GM18519 (cell line): ENCODE measurements at regions not wholly inside any gene's neighbourhood (a gene's known extent, or its start where the extent isn't known, plus 50 kb on each side); places are given as distances from the start of the nearest gene placed in this dataset.

ENCODE experiments used
- ATAC-seq: cut with Tn5 transposase; IDR thresholded peaks from one replicate; pipeline ENCODE4 v1.9.1; 2021; ENCODE audit warnings: mild to moderate bottlenecking, moderate library complexity; ENCODE audit not compliant: unreplicated experiment, low FRiP score

GRCh38 chr3:23644099-23644498 lies 161.7 kb upstream of the UBE2E1 start:
- ATAC-seq: no peak

- no peak for ATAC-seq
Observed at GRCh38 chr3:23644676-23645075, 161.1 kb upstream of the UBE2E1 start.

DNA sequence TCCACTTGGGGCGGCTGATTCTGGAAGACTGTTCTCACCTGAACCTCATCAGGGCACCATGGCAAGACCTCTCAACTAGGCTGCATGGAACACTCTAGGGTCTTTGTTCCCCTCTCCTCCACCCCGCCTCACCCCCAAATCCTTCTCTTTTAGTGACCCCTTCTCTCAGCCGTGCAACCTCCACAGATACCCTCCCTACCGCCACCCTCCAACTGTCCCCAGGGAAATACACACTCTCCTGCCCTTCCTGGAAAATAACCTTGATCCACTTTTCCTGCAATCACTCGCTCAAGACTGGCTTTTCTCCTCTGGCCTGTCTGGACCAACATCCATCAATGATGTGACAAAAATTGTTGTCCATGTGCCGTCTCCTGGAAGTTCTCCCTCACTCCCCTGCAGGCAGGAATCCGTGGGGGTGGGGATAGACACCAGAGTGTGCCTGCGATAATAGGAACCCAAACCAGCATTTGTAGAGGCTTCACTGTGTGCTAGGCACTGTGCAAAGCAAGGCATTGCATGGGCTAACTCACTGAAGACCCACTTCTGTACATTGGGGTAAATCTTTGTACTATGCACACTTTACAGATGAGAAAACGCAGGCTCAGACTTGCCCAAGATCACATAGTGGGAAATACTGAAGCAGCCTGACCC lies 160.1 kb upstream of the UBE2E1 start:
- ATAC-seq: no peak

- ATAC-seq: no peak
Observed at GRCh38 chr3:23646184-23646920, 159.4 kb upstream of the UBE2E1 start.

GRCh38 chr3:23647706-23648258 lies 158.0 kb upstream of the UBE2E1 start:
- ATAC-seq: no peak

DNA sequence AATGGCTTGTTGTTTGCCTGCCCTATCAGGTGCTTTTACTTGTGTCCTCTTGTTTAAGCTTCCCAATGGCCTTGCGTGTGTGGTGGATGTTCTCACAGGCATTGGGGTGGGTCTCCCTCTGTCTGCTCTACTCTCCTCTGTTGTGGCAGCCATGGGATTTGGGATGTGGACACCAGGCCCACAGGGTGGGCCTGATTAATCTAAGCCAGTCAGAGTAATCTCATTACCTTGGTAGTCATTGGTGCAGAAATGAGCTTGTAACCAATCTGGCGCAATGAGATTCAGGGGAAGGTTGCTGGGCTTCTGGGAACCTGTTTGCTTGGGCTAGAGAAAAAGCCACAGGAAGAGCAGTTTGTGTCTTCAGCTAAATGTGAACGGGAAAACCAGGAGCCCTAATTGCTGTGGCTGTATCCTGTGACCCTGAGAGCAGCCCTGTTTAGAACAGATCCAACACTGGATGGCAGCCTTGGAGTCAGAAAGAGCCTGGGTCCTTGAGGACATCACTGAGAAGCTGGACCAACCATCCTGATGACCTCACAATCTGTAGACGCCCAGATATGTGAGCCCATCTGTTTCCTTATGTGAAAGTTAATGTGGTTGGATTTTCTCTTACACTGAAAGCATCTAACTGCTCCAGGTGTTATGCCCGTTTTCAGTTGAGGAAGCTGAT lies 157.3 kb upstream of the UBE2E1 start:
- ATAC-seq: no peak

GRCh38 chr3:23648996-23649395 lies 156.8 kb upstream of the UBE2E1 start:
- ATAC-seq: no peak

DNA sequence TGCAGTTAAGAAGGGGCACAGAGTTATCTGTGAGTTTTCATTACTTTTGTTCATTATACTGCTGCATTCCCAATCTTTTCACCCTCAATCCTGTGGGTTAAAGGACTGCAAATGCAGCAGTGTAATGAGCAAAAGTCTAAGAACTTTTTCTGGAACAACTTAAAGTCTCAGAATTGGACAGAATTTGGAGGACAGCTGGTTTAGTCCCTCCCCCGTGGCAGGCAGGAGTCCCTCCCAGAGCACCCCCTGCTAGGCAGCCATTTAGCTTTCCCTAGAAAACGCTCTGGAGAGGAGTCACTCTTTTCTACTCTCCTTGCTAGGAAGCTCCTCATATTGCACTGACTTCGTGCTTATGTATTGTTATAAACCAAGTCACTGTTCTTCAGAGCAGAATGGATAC lies 156.3 kb upstream of the UBE2E1 start:
- no peak for ATAC-seq

GRCh38 chr3:23650371-23651140 lies 155.2 kb upstream of the UBE2E1 start:
- ATAC-seq: no peak

GRCh38 chr3:23653647-23654525 lies 151.9 kb upstream of the UBE2E1 start:
- ATAC-seq: peak; percentile 92

GRCh38 chr3:23654571-23654970 lies 151.2 kb upstream of the UBE2E1 start:
- ATAC-seq: no peak

DNA sequence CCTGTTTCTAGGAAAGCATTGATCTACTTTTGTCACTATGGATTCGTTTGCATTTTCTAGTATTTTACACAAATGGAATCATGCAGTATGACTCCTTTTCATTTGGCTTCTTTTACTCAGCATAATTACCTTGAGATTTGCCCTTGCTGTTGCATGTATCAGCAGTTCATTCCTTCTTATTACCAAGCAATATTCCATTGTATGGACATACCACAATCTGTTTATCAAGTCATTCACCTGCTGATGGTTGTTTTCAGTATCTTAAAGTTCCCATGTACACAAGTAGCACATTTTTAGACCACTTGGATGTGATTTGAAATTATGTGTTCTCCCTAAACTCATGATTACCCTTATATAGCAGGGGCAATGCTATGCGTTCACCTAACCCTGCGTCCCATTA lies 150.0 kb upstream of the UBE2E1 start:
- ATAC-seq: no peak

GRCh38 chr3:23656199-23656598 lies 149.6 kb upstream of the UBE2E1 start:
- no peak for ATAC-seq

- no peak for ATAC-seq
Observed at GRCh38 chr3:23656821-23657220, 148.9 kb upstream of the UBE2E1 start.

GRCh38 chr3:23657647-23658046 lies 148.1 kb upstream of the UBE2E1 start:
- no peak for ATAC-seq

GRCh38 chr3:23659274-23659673 lies 146.5 kb upstream of the UBE2E1 start:
- peak; percentile 63 for ATAC-seq

DNA sequence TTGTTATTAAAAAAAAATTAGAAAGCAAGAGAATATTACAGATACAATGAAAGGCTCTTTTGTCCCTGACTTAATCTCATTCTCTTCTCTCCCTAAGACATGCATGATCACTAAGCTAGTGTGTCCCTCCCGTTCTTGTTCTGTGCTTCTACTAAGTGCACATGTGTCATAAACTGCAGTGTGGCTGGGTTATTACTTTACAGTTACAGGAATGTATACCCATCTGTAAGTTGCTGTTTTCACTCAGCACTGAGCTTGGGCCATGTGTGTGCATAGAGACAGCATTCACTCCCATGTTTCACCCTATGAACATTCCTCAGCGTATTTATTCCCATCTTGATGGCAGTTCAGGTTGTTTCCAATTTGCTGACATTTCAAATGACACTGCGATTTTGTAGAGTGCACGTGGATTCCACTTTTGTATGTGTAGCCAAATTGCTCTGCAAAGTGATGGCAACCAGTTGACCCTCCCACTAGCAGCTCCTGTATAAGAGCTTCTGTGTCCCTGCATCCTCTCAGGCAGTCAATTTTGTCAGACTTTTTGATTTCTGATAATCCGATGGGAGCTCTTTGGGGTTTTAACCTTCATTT lies 145.8 kb upstream of the UBE2E1 start:
- ATAC-seq: peak; percentile 38

DNA sequence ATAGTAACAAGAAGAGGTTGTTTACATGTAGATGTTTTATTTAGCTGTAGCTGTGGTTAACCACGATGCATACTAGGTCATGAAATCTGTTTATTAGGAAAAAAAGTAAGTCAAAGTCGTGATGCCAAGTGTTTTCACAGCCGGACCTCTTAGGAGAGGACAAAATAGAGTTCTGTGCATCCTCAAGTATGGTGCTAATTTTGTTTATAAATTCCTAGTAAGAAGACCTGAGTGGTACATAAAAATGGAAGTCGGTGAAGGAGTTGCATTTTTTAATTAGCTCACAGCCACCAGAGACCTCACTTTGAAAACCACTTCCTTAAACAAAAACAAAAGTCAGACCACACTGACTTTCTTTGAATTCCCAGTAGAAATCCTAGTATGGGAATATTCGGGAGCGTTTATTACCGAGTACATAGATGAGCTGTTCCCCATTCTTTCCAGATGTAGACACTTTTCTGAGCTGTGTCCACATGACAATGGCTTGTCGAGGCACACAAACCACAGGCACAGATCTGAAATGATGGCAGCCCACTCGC lies 143.6 kb upstream of the UBE2E1 start:
- ATAC-seq: no peak

GRCh38 chr3:23663246-23663645 lies 142.5 kb upstream of the UBE2E1 start:
- ATAC-seq: no peak
